GM12873 (cell line): ENCODE measurements at regions not wholly inside any gene's neighbourhood (a gene's known extent, or its start where the extent isn't known, plus 50 kb on each side); places are given as distances from the start of the nearest gene placed in this dataset.

Source experiments
- TF ChIP-seq, protein P1 (sequence below): IDR thresholded peaks from 2 replicates; pipeline ENCODE4 v1.5.1; 2012; ENCODE audit warnings: low read depth, mild to moderate bottlenecking, moderate library complexity, low read length, control low read depth; ENCODE audit not compliant: insufficient read depth; ENCODE audit errors: missing control alignments

DNA sequence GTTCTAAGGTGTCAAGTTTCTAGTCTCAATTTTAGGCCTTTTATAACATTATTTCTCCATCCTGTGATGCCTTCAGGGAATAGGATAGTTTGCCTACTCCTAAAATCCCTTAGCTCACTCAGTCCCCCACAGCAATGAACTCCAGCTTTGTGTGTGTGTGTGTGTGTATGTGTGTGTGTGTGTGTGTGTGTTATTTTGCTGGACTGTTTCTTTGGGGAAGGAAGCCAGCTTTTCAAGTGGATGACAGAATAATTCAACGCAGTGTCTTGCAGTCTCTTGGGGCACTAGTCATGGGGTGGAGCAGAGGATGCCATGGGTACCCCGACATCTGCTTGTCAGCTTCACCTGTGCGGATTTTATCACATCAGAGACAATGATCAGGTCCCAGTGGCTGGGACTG, 262.8 kb upstream of the DAPK1 start:
- TF ChIP-seq, protein P1, sequence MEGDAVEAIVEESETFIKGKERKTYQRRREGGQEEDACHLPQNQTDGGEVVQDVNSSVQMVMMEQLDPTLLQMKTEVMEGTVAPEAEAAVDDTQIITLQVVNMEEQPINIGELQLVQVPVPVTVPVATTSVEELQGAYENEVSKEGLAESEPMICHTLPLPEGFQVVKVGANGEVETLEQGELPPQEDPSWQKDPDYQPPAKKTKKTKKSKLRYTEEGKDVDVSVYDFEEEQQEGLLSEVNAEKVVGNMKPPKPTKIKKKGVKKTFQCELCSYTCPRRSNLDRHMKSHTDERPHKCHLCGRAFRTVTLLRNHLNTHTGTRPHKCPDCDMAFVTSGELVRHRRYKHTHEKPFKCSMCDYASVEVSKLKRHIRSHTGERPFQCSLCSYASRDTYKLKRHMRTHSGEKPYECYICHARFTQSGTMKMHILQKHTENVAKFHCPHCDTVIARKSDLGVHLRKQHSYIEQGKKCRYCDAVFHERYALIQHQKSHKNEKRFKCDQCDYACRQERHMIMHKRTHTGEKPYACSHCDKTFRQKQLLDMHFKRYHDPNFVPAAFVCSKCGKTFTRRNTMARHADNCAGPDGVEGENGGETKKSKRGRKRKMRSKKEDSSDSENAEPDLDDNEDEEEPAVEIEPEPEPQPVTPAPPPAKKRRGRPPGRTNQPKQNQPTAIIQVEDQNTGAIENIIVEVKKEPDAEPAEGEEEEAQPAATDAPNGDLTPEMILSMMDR, result no peak

DNA sequence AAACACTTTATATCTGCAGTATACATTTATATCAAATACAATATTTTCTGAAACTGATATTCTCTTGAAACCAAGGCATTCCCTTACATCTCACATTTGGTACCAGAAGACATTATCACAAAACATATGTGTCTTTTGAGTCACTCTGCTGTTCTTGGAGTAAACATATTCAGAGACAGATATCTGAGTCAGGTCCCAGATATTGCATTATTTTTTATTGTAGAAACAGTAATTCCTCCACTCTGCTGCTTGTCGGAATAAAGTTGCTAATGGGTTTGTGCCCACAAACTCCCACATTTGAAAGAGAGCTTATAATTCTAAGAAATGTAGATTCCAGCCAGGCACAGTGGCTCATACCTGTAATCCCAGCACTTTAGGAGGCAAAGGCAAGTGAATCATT, 261.1 kb upstream of the DAPK1 start:
- TF ChIP-seq, protein P1, result no peak

DNA sequence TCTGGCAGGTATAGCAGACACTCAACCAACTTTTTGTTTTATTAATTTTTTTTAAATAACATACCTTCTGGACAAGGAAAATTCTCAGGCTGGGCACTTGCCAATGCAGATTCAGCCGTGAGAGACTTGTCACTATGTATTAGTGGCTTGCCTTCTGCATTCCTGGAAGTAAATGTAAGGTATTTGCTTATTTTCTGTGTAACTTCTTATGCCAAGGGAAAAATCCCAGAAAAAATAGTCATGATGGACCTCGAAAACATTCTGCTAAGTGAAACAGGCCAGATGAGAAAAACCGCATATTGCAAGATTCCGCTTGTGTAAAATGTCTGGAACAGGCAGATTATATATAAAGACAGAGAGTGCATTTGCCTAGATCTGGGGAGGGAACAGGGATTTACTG, 260.3 kb upstream of the DAPK1 start:
- TF ChIP-seq, protein P1, result no peak

DNA sequence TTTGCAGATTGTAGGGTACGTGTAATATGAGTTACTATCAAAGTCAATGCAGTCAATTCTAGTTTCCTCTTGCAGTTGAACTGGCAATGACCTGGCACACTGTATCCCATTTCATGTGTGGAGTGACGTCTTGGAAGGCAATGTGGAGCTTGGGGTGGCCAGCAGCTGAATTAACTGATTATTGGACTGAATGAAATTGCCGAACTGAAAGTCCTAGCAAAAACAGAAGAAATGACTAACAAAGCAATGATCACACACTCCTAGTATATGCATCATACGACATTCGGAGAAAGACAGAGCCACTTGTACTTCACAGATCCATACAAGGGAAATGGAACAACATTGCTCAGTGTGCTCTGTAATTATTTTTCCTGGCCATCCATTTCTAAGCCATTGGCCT, 259.1 kb upstream of the DAPK1 start:
- TF ChIP-seq, protein P1, result no peak

DNA sequence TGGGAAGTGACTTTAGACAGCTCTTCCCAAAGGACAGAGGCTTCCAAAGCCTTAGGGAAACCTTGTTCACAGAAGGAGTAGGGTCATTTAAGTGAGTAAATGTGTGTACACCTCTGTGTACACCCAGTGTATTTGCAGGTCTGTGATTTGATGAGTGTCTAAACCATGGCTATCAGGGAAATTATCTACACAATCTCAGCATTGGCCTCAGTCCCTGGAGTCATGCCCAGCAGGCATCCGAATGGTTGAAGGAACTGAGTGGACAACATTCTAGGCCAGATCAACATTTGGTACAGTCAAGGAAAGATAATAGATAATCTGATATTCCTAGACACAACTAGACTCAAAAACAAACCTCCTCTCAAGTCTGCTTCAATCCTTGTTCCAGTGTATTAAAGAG, 258.4 kb upstream of the DAPK1 start:
- TF ChIP-seq, protein P1, result no peak

DNA sequence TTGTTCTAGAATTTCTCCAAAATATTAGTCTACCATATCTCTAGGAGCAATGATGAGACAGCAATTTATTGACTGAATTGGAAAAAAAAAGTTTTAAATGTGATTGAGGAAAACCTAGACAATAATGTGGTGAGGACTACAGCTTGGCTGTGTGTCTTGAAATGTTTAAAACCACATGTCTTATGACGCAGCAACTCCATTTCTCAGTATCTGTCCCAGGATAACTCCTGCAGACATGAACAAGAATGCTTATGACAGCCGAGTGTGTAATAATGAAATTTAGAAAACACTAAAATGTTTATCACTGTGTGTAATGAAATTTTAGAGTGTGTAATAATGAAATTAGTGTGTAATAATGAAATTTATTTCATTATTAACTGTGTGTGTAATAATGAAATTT, 254.1 kb upstream of the DAPK1 start:
- TF ChIP-seq, protein P1, result no peak

DNA sequence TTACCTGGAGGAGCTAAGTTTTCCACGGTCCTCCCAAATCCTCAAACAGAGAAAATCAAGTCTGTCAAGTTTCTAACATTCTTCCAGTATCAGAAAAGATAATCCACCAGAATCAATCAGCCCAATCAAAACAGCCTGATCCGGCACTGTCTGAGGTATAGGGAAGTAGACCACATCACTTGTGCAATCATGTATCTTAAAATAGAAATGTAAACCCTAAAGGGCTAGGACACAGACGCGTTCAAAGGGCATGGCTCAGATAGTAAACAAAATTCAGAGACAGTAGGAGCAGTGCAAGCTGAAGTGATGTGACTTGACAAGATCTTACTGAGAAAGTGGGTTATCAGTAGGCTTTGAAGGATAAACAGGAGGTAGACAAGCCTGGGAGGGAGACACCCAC, 252.4 kb upstream of the DAPK1 start:
- TF ChIP-seq, protein P1, result no peak
